DOHH2 (cell line): ENCODE measurements at regions not wholly inside any gene's neighbourhood (a gene's known extent, or its start where the extent isn't known, plus 50 kb on each side); places are given as distances from the start of the nearest gene placed in this dataset.

Experiments
- EZH2phosphoT487 ChIP-seq: fragments of 200-600 bp; sonication (generic); IDR thresholded peaks from 2 replicates; pipeline ENCODE4 v1.6.1; 2017; ENCODE audit warnings: borderline replicate concordance, mild to moderate bottlenecking, antibody characterized with exemption, low read length, moderate library complexity, mixed read lengths
- TF ChIP-seq, protein P1 (sequence below): fragments of 200-600 bp; sonication (generic); IDR thresholded peaks from one replicate; pipeline ENCODE4 v1.5.1; 2014; ENCODE audit warnings: antibody characterized with exemption, mild to moderate bottlenecking, low read depth, low read length; ENCODE audit not compliant: poor library complexity, severe bottlenecking

DNA sequence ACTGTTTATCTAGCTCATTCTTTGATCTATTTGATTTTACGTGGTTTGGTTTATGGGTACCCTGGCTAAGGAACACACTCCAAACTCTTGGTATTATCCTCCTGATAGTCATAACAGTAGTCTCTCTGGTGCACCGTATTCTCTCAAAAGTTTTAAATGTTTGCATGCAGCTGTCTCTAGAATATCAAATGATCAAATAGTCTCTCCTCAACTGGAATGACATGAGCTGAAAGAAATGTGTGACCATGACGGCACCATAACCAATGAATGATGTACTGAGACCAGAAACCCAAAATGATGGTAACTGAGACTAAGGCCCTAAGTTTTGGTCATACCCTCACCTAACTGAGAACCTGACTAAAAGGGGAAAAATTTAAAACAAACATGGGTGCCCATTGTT lies 319.4 kb downstream of the SLC7A11 start:
- TF ChIP-seq, protein P1, sequence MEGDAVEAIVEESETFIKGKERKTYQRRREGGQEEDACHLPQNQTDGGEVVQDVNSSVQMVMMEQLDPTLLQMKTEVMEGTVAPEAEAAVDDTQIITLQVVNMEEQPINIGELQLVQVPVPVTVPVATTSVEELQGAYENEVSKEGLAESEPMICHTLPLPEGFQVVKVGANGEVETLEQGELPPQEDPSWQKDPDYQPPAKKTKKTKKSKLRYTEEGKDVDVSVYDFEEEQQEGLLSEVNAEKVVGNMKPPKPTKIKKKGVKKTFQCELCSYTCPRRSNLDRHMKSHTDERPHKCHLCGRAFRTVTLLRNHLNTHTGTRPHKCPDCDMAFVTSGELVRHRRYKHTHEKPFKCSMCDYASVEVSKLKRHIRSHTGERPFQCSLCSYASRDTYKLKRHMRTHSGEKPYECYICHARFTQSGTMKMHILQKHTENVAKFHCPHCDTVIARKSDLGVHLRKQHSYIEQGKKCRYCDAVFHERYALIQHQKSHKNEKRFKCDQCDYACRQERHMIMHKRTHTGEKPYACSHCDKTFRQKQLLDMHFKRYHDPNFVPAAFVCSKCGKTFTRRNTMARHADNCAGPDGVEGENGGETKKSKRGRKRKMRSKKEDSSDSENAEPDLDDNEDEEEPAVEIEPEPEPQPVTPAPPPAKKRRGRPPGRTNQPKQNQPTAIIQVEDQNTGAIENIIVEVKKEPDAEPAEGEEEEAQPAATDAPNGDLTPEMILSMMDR: no peak
- no peak for TF ChIP-seq EZH2phosphoT487
